Esophagus squamous epithelium (tissue), 5 donors: ENCODE measurements at regions not wholly inside any gene's neighbourhood (a gene's known extent, or its start where the extent isn't known, plus 50 kb on each side); places are given as distances from the start of the nearest gene placed in this dataset.

Experiments used
- DNase-seq: peaks from one replicate; lab custom pipeline; 2025; lab: John Stamatoyannopoulos, UW
- H3K27ac ChIP-seq, 4 donors: fragments of 200-600 bp; sonication (generic); one replicate each; pipeline ENCODE4 v1.5.1; 2016 to 2019; ENCODE audit warnings: mild to moderate bottlenecking in 1 of 4
- H3K27me3 ChIP-seq, 4 donors: fragments of 200-600 bp; sonication (generic); 1 replicate in 3 of 4; 2 replicates in 1 of 4; pipeline versions ENCODE4 v1.5.1 to v1.6.0; 2017 to 2021; ENCODE audit warnings: antibody characterized with exemption in 1 of 4
- H3K36me3 ChIP-seq, 3 donors: fragments of 200-600 bp; sonication (generic); one replicate each; pipeline ENCODE4 v1.5.1; 2016 to 2019
- H3K4me1 ChIP-seq, 3 donors: fragments of 200-600 bp; sonication (generic); one replicate each; pipeline ENCODE4 v1.5.1; 2017 to 2019
- H3K4me3 ChIP-seq, 4 donors: fragments of 200-600 bp; sonication (generic); 1 replicate in 3 of 4; 2 replicates in 1 of 4; pipeline ENCODE4 v1.5.1; 2016 to 2019; ENCODE audit warnings: mild to moderate bottlenecking in 2 of 4, moderate library complexity in 1 of 4
- H3K9me3 ChIP-seq, 3 donors: fragments of 200-600 bp; sonication (generic); one replicate each; pipeline ENCODE4 v1.5.1; 2016 to 2019
- CTCF ChIP-seq, 6 experiments: fragments of 450-650 bp in 4 of 6; fragments of 200-600 bp in 2 of 6; sonication (generic) in 2 of 6; IDR thresholded peaks; one replicate each; pipeline ENCODE4 v1.5.1; 2016 to 2019; ENCODE audit warnings: antibody characterized with exemption in 6 of 6, mild to moderate bottlenecking in 4 of 6, moderate library complexity in 4 of 6
- POLR2A ChIP-seq, 4 donors: fragments of 450-650 bp; IDR thresholded peaks; one replicate each; pipeline ENCODE4 v1.6.1; 2017; ENCODE audit warnings: antibody characterized with exemption in 4 of 4, mild to moderate bottlenecking in 4 of 4, moderate library complexity in 3 of 4
- WGBS, 2 donors: methylation state at CpG; one replicate each; pipeline ENCODE4 v1.1.5; 2018; 5-methylcytosine and 5-hydroxymethylcytosine counted together
- intact Hi-C: fragments of 100-400 bp; cut with DNase I; formaldehyde crosslinking; loops from one replicate; pipeline ENCODE4 v1.15.0; 2022
- donor health status: DM: yes; HTN: yes; CAD: no.

GRCh38 chrX:131894995-131895394 is 128.1 kb upstream of the STK26 start:
- no peaks in the 10 kb centered on the region for H3K9me3 ChIP-seq
- H3K4me1 ChIP-seq = no peaks in the 10 kb centered on the region
- no peaks in the 10 kb centered on the region for H3K36me3 ChIP-seq
- 7 to 9% methylated on average over 1 of the region's 1 CpG for WGBS, 2 donors
- H3K4me3 ChIP-seq = no peak overlapping the region
- DNase-seq = no peak
- TF ChIP-seq CTCF (IDR thresholded peaks at IDR 0.05) (no peak), POLR2A (IDR thresholded peaks at IDR 0.05) (no peak)
- H3K27ac ChIP-seq = no peak overlapping the region
- peaks cover 0 to 5% (median 0%) of the 10 kb centered on the region in 4 donors for H3K27me3 ChIP-seq
- intact Hi-C loops = no loop called here

GRCh38 chrX:131895807-131896206 is 127.3 kb upstream of the STK26 start:
- Histone ChIP-seq H3K36me3 (no peaks in the 10 kb centered on the region), H3K9me3 (no peaks in the 10 kb centered on the region), H3K4me1 (no peaks in the 10 kb centered on the region), H3K27me3 (no peaks in the 10 kb centered on the region), H3K27ac (no peak overlapping the region), H3K4me3 (no peak overlapping the region)
- TF ChIP-seq POLR2A (IDR thresholded peaks at IDR 0.05) (no peak), CTCF (IDR thresholded peaks at IDR 0.05) (no peak)
- DNase-seq = no peak
- WGBS, 2 donors = 57 to 93% methylated on average over 2 to 3 of the region's 3 CpGs
- intact Hi-C loops = no loop called here

GRCh38 chrX:131901546-131901945 is 121.6 kb upstream of the STK26 start:
- H3K9me3 ChIP-seq = no peaks in the 10 kb centered on the region
- DNase-seq = no peak
- H3K4me1 ChIP-seq = no peaks in the 10 kb centered on the region
- H3K27ac ChIP-seq = no peak overlapping the region
- no peaks in the 10 kb centered on the region for H3K36me3 ChIP-seq
- no peak overlapping the region for H3K4me3 ChIP-seq
- TF ChIP-seq POLR2A (IDR thresholded peaks at IDR 0.05) (no peak), CTCF (IDR thresholded peaks at IDR 0.05) (no peak)
- intact Hi-C loops = no loop called here
- 33% methylated on average over 1 of the region's 1 CpG; no CpG with 5 or more reads in 1 of the 2 donors for WGBS, 2 donors
- H3K27me3 ChIP-seq = no peaks in the 10 kb centered on the region

- no peak for DNase-seq
- no peaks in the 10 kb centered on the region for H3K9me3 ChIP-seq
- H3K4me3 ChIP-seq = no peak overlapping the region
- H3K27me3 ChIP-seq = no peaks in the 10 kb centered on the region
- intact Hi-C loops = no loop called here
- no peaks in the 10 kb centered on the region for H3K4me1 ChIP-seq
- H3K27ac ChIP-seq = no peak overlapping the region
- 78 to 86% methylated on average over 3 to 12 of the region's 31 CpGs for WGBS, 2 donors
- H3K36me3 ChIP-seq = no peaks in the 10 kb centered on the region
- no peak for TF ChIP-seq POLR2A (IDR thresholded peaks at IDR 0.05)
- no peak for TF ChIP-seq CTCF (IDR thresholded peaks at IDR 0.05)
These were observed 115.4 kb upstream of the STK26 start for GRCh38 chrX:131907488-131908314.

- TF ChIP-seq POLR2A (IDR thresholded peaks at IDR 0.05) = no peak
- TF ChIP-seq CTCF (IDR thresholded peaks at IDR 0.05) = no peak
- 40 to 42% methylated on average over 1 of the region's 1 CpG for WGBS, 2 donors
- intact Hi-C loops = no loop called here
- no peak for DNase-seq
- Histone ChIP-seq H3K4me1 (no peaks in the 10 kb centered on the region), H3K9me3 (no peaks in the 10 kb centered on the region), H3K27ac (no peak overlapping the region), H3K4me3 (no peak overlapping the region), H3K36me3 (no peaks in the 10 kb centered on the region), H3K27me3 (no peaks in the 10 kb centered on the region)
These were observed 112.5 kb upstream of the STK26 start for GRCh38 chrX:131910586-131910985.
